HepG2 (cell line): ENCODE measurements at regions not wholly inside any gene's neighbourhood (a gene's known extent, or its start where the extent isn't known, plus 50 kb on each side); places are given as distances from the start of the nearest gene placed in this dataset.

ENCODE experiments used
- ARNTL ChIP-seq: sonication (generic); formaldehyde crosslinking; IDR thresholded peaks from 2 replicates; pipeline ENCODE4 v1.4.0; 2020; ENCODE audit warnings: mild to moderate bottlenecking, missing genetic modification reagents
- EZH2 ChIP-seq: conservative IDR thresholded peaks from 2 replicates; pipeline ENCODE4 v1.6.1; 2012; ENCODE audit warnings: mild to moderate bottlenecking, low read depth, low read length, moderate library complexity
- FOXC1 ChIP-seq: sonication (generic); formaldehyde crosslinking; IDR thresholded peaks from 2 replicates; pipeline ENCODE4 v1.8.0; 2022; ENCODE audit warnings: mild to moderate bottlenecking, missing genetic modification reagents, borderline replicate concordance
- HOXA5 ChIP-seq: sonication (generic); formaldehyde crosslinking; IDR thresholded peaks from 2 replicates; pipeline ENCODE4 v1.4.0; 2020; ENCODE audit warnings: missing genetic modification reagents
- MAZ ChIP-seq, 2 experiments: sonication (generic) in 1 of 2; formaldehyde crosslinking in 1 of 2; IDR thresholded peaks; 2 replicates each; pipeline versions ENCODE4 v1.5.0 to v1.6.1; 2012 to 2020; ENCODE audit warnings: low read depth in 2 of 2, mild to moderate bottlenecking in 2 of 2, borderline replicate concordance in 1 of 2, improper control_type of control experiment in 1 of 2, low read length in 1 of 2, missing genetic modification reagents in 1 of 2, moderate library complexity in 1 of 2
- RARA ChIP-seq: IDR thresholded peaks from 2 replicates; pipeline ENCODE4 v1.6.1; 2016; ENCODE audit warnings: missing genetic modification reagents, missing compliant biosample characterization
- RBFOX2 ChIP-seq: fragments of 200-400 bp; formaldehyde crosslinking; IDR thresholded peaks from 2 replicates; pipeline ENCODE4 v1.6.1; 2017; ENCODE audit warnings: low read depth, mild to moderate bottlenecking, low read length
- RBM39 ChIP-seq: fragments of 200-400 bp; formaldehyde crosslinking; IDR thresholded peaks from one replicate; pipeline ENCODE4 v1.6.1; 2018; ENCODE audit warnings: antibody characterized with exemption, mild to moderate bottlenecking, low read depth, low read length; ENCODE audit not compliant: poor library complexity, severe bottlenecking
- SUZ12 ChIP-seq: fragments of 150-350 bp; IDR thresholded peaks from 2 replicates; pipeline ENCODE4 v1.6.1; 2014; ENCODE audit warnings: low read depth, low read length
- TF ChIP-seq, protein P1 (sequence below): sonication (generic); formaldehyde crosslinking; IDR thresholded peaks from 2 replicates; pipeline ENCODE4 v1.5.0; 2020; ENCODE audit warnings: mild to moderate bottlenecking, missing genetic modification reagents, moderate library complexity
- TF ChIP-seq, protein P2 (sequence below): IDR thresholded peaks from 2 replicates; pipeline ENCODE4 v1.6.1; 2012; ENCODE audit warnings: inconsistent platforms

DNA sequence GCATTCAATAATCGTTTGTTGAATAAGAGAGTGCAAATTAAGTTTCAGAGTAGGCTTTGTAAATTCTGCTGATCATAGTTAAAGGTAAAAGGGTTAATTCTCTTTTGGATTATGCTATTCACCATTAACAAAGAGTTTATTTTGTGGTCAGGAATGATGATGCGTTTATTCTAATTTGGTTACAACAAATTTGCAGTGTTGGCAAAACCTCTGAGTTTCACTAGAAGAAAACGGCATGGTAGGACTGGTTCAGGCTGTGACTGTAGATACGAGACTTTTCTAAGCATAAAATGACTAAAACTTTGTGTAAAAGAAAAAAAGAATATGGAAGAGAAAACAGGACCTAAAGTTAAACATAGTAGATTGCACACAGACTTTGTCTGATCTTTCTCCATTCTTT lies 234.7 kb downstream of the TLR4 start:
- TF ChIP-seq, protein P1, sequence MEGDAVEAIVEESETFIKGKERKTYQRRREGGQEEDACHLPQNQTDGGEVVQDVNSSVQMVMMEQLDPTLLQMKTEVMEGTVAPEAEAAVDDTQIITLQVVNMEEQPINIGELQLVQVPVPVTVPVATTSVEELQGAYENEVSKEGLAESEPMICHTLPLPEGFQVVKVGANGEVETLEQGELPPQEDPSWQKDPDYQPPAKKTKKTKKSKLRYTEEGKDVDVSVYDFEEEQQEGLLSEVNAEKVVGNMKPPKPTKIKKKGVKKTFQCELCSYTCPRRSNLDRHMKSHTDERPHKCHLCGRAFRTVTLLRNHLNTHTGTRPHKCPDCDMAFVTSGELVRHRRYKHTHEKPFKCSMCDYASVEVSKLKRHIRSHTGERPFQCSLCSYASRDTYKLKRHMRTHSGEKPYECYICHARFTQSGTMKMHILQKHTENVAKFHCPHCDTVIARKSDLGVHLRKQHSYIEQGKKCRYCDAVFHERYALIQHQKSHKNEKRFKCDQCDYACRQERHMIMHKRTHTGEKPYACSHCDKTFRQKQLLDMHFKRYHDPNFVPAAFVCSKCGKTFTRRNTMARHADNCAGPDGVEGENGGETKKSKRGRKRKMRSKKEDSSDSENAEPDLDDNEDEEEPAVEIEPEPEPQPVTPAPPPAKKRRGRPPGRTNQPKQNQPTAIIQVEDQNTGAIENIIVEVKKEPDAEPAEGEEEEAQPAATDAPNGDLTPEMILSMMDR (CRISPR knock-in tag): no peak
- TF ChIP-seq, protein P2, sequence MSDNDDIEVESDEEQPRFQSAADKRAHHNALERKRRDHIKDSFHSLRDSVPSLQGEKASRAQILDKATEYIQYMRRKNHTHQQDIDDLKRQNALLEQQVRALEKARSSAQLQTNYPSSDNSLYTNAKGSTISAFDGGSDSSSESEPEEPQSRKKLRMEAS: no peak
- no peak for TF ChIP-seq EZH2
- TF ChIP-seq RBFOX2: no peak
- no peak for TF ChIP-seq HOXA5 (CRISPR knock-in tag)
- TF ChIP-seq MAZ (IDR thresholded peaks at IDR 0.05; ENCODE audit: borderline replicate concordance, low read depth, low read length): no peak
- TF ChIP-seq MAZ (CRISPR knock-in tag; IDR thresholded peaks at IDR 0.05; ENCODE audit: low read depth): no peak
- no peak for TF ChIP-seq RARA (CRISPR knock-in tag)
- TF ChIP-seq RBM39: no peak
- no peak for TF ChIP-seq FOXC1 (CRISPR knock-in tag)
- TF ChIP-seq ARNTL: no peak
- TF ChIP-seq SUZ12: no peak
